HepG2 (cell line): ENCODE measurements at regions not wholly inside any gene's neighbourhood (a gene's known extent, or its start where the extent isn't known, plus 50 kb on each side); places are given as distances from the start of the nearest gene placed in this dataset.

Experiments used
- ATAC-seq: fragments of 200-7000 bp; cut with Tn5 transposase; 3 replicates; pipeline ENCODE4 v1.9.1; 2020; ENCODE audit warnings: mild to moderate bottlenecking, moderate library complexity
- BruUV-seq: library from RNA; stranded (reverse); fragments of 400-500 nt; replicated peaks from 2 replicates; lab custom pipeline; 2021; lab: Mats Ljungman, UMichigan
- CTCF ChIA-PET: fragments of 300-600 bp; formaldehyde crosslinking; extraction: SDS; loops from one replicate; lab custom pipeline; 2021; ENCODE audit warnings: low total read pairs, inconsistent platforms, low intra/inter-chr PET ratio; lab: Yijun Ruan, JAX
- POLR2A ChIA-PET: fragments of 350-600 bp; sonication (Branson Sonifier 250); formaldehyde crosslinking; loops from one replicate; lab custom pipeline; 2020; ENCODE audit warnings: antibody characterized with exemption, inconsistent platforms; lab: Yijun Ruan, JAX
- DNase-seq: peaks from one replicate; pipeline ENCODE4 v3.0.0-alpha.2; 2015; ENCODE audit warnings: low spot score
- FAIRE-seq: peaks from 3 replicates; lab custom pipeline; 2011; peaks lifted over from hg19 to GRCh38; lab: Jason Lieb, UNC
- H2AFZ ChIP-seq: one replicate; pipeline ENCODE4 v1.6.1; 2011; ENCODE audit warnings: low read length, inconsistent platforms
- H3K27ac ChIP-seq: fragments of 300-600 bp; 3 replicates; pipeline ENCODE4 v1.8.0; 2011; ENCODE audit warnings: mixed run types, mild to moderate bottlenecking, mixed read lengths, low read length, inconsistent platforms; ENCODE audit not compliant: insufficient read depth; ENCODE audit errors: extremely low read length
- H3K27me3 ChIP-seq, 2 experiments: fragments of 200-600 bp in 1 of 2; 2 replicates in 1 of 2; 3 replicates in 1 of 2; pipeline versions ENCODE4 v1.6.0 to v1.8.0; 2011; ENCODE audit warnings: low read length in 2 of 2, mild to moderate bottlenecking in 2 of 2, moderate library complexity in 2 of 2, inconsistent platforms in 1 of 2; ENCODE audit not compliant: insufficient read depth in 2 of 2, control insufficient read depth in 1 of 2
- H3K36me3 ChIP-seq, 2 experiments: fragments of 200-600 bp in 1 of 2; replicated peaks in 1 of 2; 2 replicates in 1 of 2; 3 replicates in 1 of 2; pipeline versions ENCODE4 v1.5.1 to v1.8.0; 2011; ENCODE audit warnings: low read length in 2 of 2, inconsistent platforms in 1 of 2; ENCODE audit not compliant: insufficient read depth in 2 of 2, control insufficient read depth in 1 of 2
- H3K4me1 ChIP-seq: 2 replicates; pipeline ENCODE4 v1.5.1; 2012; ENCODE audit warnings: low read length, inconsistent platforms; ENCODE audit not compliant: insufficient read depth
- H3K4me2 ChIP-seq: 2 replicates; pipeline ENCODE4 v1.6.0; 2011; ENCODE audit warnings: low read depth, low read length, inconsistent platforms
- H3K4me3 ChIP-seq, 3 experiments: fragments of 200-600 bp in 1 of 3; sonication (generic), shearing (Covaris generic) in 1 of 3; replicated peaks in 1 of 3; 2 replicates each; pipeline ENCODE4 v1.5.1; 2011 to 2016; ENCODE audit warnings: low read length in 3 of 3, inconsistent platforms in 2 of 3, low read depth in 2 of 3, mild to moderate bottlenecking in 2 of 3, control low read depth in 1 of 3, mixed read lengths in 1 of 3; ENCODE audit not compliant: insufficient read depth in 1 of 3
- H3K79me2 ChIP-seq: one replicate; pipeline ENCODE4 v1.6.1; 2011; ENCODE audit warnings: low read length, inconsistent platforms; ENCODE audit not compliant: insufficient read depth
- H3K9ac ChIP-seq: 2 replicates; pipeline ENCODE4 v1.6.0; 2011; ENCODE audit warnings: mild to moderate bottlenecking, low read depth, low read length, inconsistent platforms; ENCODE audit not compliant: insufficient read depth
- H3K9me3 ChIP-seq: 2 replicates; pipeline ENCODE4 v1.5.1; 2012; ENCODE audit warnings: mild to moderate bottlenecking, low read length
- H4K20me1 ChIP-seq: 2 replicates; pipeline ENCODE4 v1.6.0; 2011; ENCODE audit warnings: inconsistent platforms, mild to moderate bottlenecking, low read length, moderate library complexity; ENCODE audit not compliant: insufficient read depth
- BORCS8-MEF2B ChIP-seq: sonication (generic); formaldehyde crosslinking; IDR thresholded peaks from 2 replicates; pipeline ENCODE4 v1.8.0; 2022; ENCODE audit warnings: mild to moderate bottlenecking, missing genetic modification reagents
- CBX2 ChIP-seq, 2 experiments: fragments of 200-600 bp in 1 of 2; sonication (generic); formaldehyde crosslinking in 1 of 2; IDR thresholded peaks; 2 replicates each; pipeline versions ENCODE4 v1.7.0 to v1.8.1; 2018 to 2022; ENCODE audit warnings: low read depth in 2 of 2, low read length in 1 of 2, mild to moderate bottlenecking in 1 of 2, missing genetic modification reagents in 1 of 2
- CBX5 ChIP-seq: sonication (generic); formaldehyde crosslinking; IDR thresholded peaks from 2 replicates; pipeline ENCODE4 v1.4.0; 2020; ENCODE audit warnings: missing genetic modification reagents, borderline replicate concordance
- FOXM1 ChIP-seq: sonication (generic); formaldehyde crosslinking; IDR thresholded peaks from 2 replicates; pipeline ENCODE4 v1.5.0; 2020; ENCODE audit warnings: missing genetic modification reagents
- GATA4 ChIP-seq: sonication (generic); IDR thresholded peaks from 2 replicates; pipeline ENCODE4 v1.6.1; 2016; ENCODE audit warnings: antibody characterized with exemption, low read depth, borderline replicate concordance
- GLI4 ChIP-seq: sonication (generic); formaldehyde crosslinking; IDR thresholded peaks from 2 replicates; pipeline ENCODE4 v1.5.1; 2020; ENCODE audit warnings: missing genetic modification reagents, mild to moderate bottlenecking, moderate library complexity, borderline replicate concordance
- KIAA2018 ChIP-seq: sonication (generic); formaldehyde crosslinking; IDR thresholded peaks from 2 replicates; pipeline ENCODE4 v1.5.0; 2020; ENCODE audit warnings: mild to moderate bottlenecking, missing genetic modification reagents, borderline replicate concordance
- RFX5 ChIP-seq: IDR thresholded peaks from 2 replicates; pipeline ENCODE4 v1.6.1; 2011; ENCODE audit warnings: low read depth, low read length, improper control_type of control experiment
- SIN3B ChIP-seq: fragments of 150-350 bp; IDR thresholded peaks from 2 replicates; pipeline ENCODE4 v1.6.1; 2014; ENCODE audit warnings: low read length
- TCF7L2 ChIP-seq: IDR thresholded peaks from 2 replicates; pipeline ENCODE4 v1.6.1; 2011; ENCODE audit warnings: mild to moderate bottlenecking, low read depth, low read length, moderate library complexity
- TRIM22 ChIP-seq: fragments of 450-650 bp; IDR thresholded peaks from 2 replicates; pipeline ENCODE4 v1.6.1; 2017
- ZKSCAN1 ChIP-seq: fragments of 150-350 bp; IDR thresholded peaks from 2 replicates; pipeline ENCODE4 v1.6.1; 2014; ENCODE audit warnings: low read length
- ZNF101 ChIP-seq: sonication (generic); formaldehyde crosslinking; IDR thresholded peaks from 2 replicates; pipeline ENCODE4 v1.4.0; 2020; ENCODE audit warnings: mild to moderate bottlenecking, low read depth, missing genetic modification reagents, borderline replicate concordance
- ZNF234 ChIP-seq: sonication (generic); formaldehyde crosslinking; conservative IDR thresholded peaks from 2 replicates; pipeline ENCODE4 v1.5.1; 2020; ENCODE audit warnings: mild to moderate bottlenecking, missing genetic modification reagents
- ZNF616 ChIP-seq: sonication (generic); formaldehyde crosslinking; IDR thresholded peaks from 2 replicates; pipeline ENCODE4 v1.5.0; 2020; ENCODE audit warnings: low read depth, mild to moderate bottlenecking, missing genetic modification reagents
- WGBS: methylation state at CpG from one replicate; pipeline ENCODE4 v1.1.6; 2017; ENCODE audit warnings: low lambda C conversion rate; 5-methylcytosine and 5-hydroxymethylcytosine counted together
- in situ Hi-C: cut with HindIII; loops from 2 replicates; pipeline ENCODE4 v1.10.0; 2017; ENCODE audit warnings: low pct_unique_long_range_greater_than_20kb; ENCODE audit not compliant: extremely low pct_ligation_motif_present
- intact Hi-C: fragments of 100-400 bp; cut with micrococcal nuclease; formaldehyde crosslinking; loops from one replicate; pipeline ENCODE4 v1.10.0; 2022; ENCODE audit not compliant: unreplicated experiment

DNA sequence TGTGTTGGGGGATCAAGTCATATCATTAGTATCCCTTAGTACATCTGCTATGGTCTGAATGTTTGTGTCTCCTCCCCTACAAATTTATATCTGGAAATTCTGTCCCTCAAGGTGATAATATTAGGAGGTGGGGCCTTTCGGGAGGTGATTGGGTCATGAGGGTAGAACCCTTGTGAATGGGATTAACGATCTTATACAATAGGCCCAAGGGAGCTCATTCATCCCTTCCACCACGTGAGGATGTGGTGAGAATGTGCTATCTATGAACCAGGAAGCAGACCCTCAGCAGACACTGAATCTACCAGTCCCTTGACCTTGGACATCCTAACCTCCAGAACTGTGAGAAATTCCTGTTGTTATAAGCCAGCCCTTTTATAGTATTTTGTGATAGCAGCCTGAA lies 110.7 kb downstream of the PTCSC3 start:
- POLR2A ChIA-PET = no interaction called here
- Histone ChIP-seq H3K79me2 (no peaks in the 10 kb centered on the region), H3K36me3 (no peaks in the 10 kb centered on the region), H3K4me3 (no peak overlapping the region), H3K9me3 (no peaks in the 10 kb centered on the region), H2AFZ (no peak overlapping the region), H3K4me1 (no peaks in the 10 kb centered on the region), H4K20me1 (no peaks in the 10 kb centered on the region), H3K27ac (no peak overlapping the region), H3K27me3 (no peaks in the 10 kb centered on the region; a peak in 1 of 5 replicates), H3K9ac (no peak overlapping the region), H3K4me2 (no peak overlapping the region)
- no peak for TF ChIP-seq CBX2 (IDR thresholded peaks at IDR 0.05; ENCODE audit: low read depth, low read length)
- no peak for TF ChIP-seq CBX2 (CRISPR knock-in tag; IDR thresholded peaks at IDR 0.05; ENCODE audit: low read depth)
- no peak for TF ChIP-seq TCF7L2
- TF ChIP-seq SIN3B = no peak
- TF ChIP-seq GATA4 = no peak
- TF ChIP-seq KIAA2018 (CRISPR knock-in tag) = no peak
- TF ChIP-seq ZNF616 (CRISPR knock-in tag) = no peak
- no peak for TF ChIP-seq TRIM22
- no peak for TF ChIP-seq FOXM1
- no peak for TF ChIP-seq ZKSCAN1
- no peak for TF ChIP-seq BORCS8-MEF2B (CRISPR knock-in tag)
- TF ChIP-seq ZNF234 (CRISPR knock-in tag) = no peak
- no peak for TF ChIP-seq GLI4 (CRISPR knock-in tag)
- no peak for TF ChIP-seq CBX5 (CRISPR knock-in tag)
- no peak for TF ChIP-seq RFX5
- TF ChIP-seq ZNF101 (CRISPR knock-in tag) = no peak
- FAIRE-seq = no peak
- intact Hi-C loops = no loop called here
- BruUV-seq = no TSS peak
- no peak for ATAC-seq
- DNase-seq = no peak
- CTCF ChIA-PET = no interaction called here
- 0% methylated on average over 3 of the region's 3 CpGs for WGBS
- in situ Hi-C loops = no loop called here
